ENCODE measurements at regions not wholly inside any gene's neighbourhood (a gene's known extent, or its start where the extent isn't known, plus 50 kb on each side); places are given as distances from the start of the nearest gene placed in this dataset.
A peak's percentile ranks its signal among the peaks of the same experiment; 100 is the strongest.

GRCh38 chrX:14164828-14165227 is 135.1 kb upstream of the GEMIN8 start:
- H2BK5ac ChIP-seq (ENCODE audit: low read depth, low read length, poor library complexity, severe bottlenecking) = no peak overlapping the region
- no peaks in the 10 kb centered on the region for H3K27me3 ChIP-seq (ENCODE audit: control insufficient read depth in 1 of 2, insufficient read depth in 1 of 2, low read length in 2 of 2)
- H3K4me1 ChIP-seq (ENCODE audit: control insufficient read depth, insufficient read depth, low read depth, low read length) = no peaks in the 10 kb centered on the region
- H3K27ac ChIP-seq (ENCODE audit: low read length, poor library complexity, severe bottlenecking) = no peak overlapping the region
- no peak overlapping the region for H2AFZ ChIP-seq (ENCODE audit: low read depth, low read length)
- H3K23ac ChIP-seq (ENCODE audit: low read length in 2 of 2) = no peak overlapping the region
- H3K18ac ChIP-seq (ENCODE audit: low read depth in 1 of 2, low read length in 2 of 2) = no peak overlapping the region
- no peak overlapping the region for H4K91ac ChIP-seq (ENCODE audit: low read length)
- H3K9ac ChIP-seq (ENCODE audit: low read length) = no peak overlapping the region
- no CpG with 5 or more reads among the region's 1 CpG for WGBS
- no peaks in the 10 kb centered on the region for H3K36me3 ChIP-seq (ENCODE audit: control insufficient read depth in 1 of 2, insufficient read depth in 2 of 2, low read depth in 1 of 2, low read length in 2 of 2)
- H2BK12ac ChIP-seq (ENCODE audit: low read length in 2 of 2) = no peak overlapping the region
- H3K79me1 ChIP-seq (replicated peaks; ENCODE audit: low read length, poor library complexity, severe bottlenecking) = no peaks in the 10 kb centered on the region
- no peak overlapping the region for H4K8ac ChIP-seq (ENCODE audit: low read length)
- H3K9me3 ChIP-seq (ENCODE audit: control insufficient read depth, low read length) = peaks cover 12% of the 10 kb centered on the region
- no peak overlapping the region for H3K4me3 ChIP-seq (ENCODE audit: insufficient read depth in 1 of 2, low read depth in 1 of 2, low read length in 2 of 2)
- H2AK5ac ChIP-seq (ENCODE audit: low read length, severe bottlenecking) = no peak overlapping the region
- no peak overlapping the region for H3K14ac ChIP-seq (ENCODE audit: low read length in 2 of 2)
- no peak overlapping the region for H3K4me2 ChIP-seq (ENCODE audit: low read length, poor library complexity, severe bottlenecking)
- no peak overlapping the region for H2BK120ac ChIP-seq (ENCODE audit: low read depth, low read length)
- DNase-seq = no peak
- H2BK15ac ChIP-seq (ENCODE audit: low read depth, poor library complexity, severe bottlenecking) = no peak overlapping the region
- no peak overlapping the region for H3K4ac ChIP-seq (ENCODE audit: low read depth in 1 of 2, low read length in 2 of 2)

- Histone ChIP-seq H2AFZ (ENCODE audit: low read depth, low read length) (no peak overlapping the region), H3K27me3 (ENCODE audit: control insufficient read depth in 1 of 2, insufficient read depth in 1 of 2, low read length in 2 of 2) (peaks cover 0 to 18% of the 10 kb centered on the region in 2 experiments), H2BK5ac (ENCODE audit: low read depth, low read length, poor library complexity, severe bottlenecking) (no peak overlapping the region), H2AK5ac (ENCODE audit: low read length, severe bottlenecking) (no peak overlapping the region), H3K9ac (ENCODE audit: low read length) (no peak overlapping the region), H2BK15ac (ENCODE audit: low read depth, poor library complexity, severe bottlenecking) (no peak overlapping the region), H3K4me1 (ENCODE audit: control insufficient read depth, insufficient read depth, low read depth, low read length) (no peaks in the 10 kb centered on the region), H3K4me2 (ENCODE audit: low read length, poor library complexity, severe bottlenecking) (no peak overlapping the region), H3K14ac (ENCODE audit: low read length in 2 of 2) (no peak overlapping the region), H3K4ac (ENCODE audit: low read depth in 1 of 2, low read length in 2 of 2) (no peak overlapping the region), H3K23ac (ENCODE audit: low read length in 2 of 2) (no peak overlapping the region), H2BK12ac (ENCODE audit: low read length in 2 of 2) (no peak overlapping the region), H3K18ac (ENCODE audit: low read depth in 1 of 2, low read length in 2 of 2) (no peak overlapping the region), H4K8ac (ENCODE audit: low read length) (no peak overlapping the region), H3K79me1 (replicated peaks; ENCODE audit: low read length, poor library complexity, severe bottlenecking) (no peaks in the 10 kb centered on the region), H3K4me3 (ENCODE audit: insufficient read depth in 1 of 2, low read depth in 1 of 2, low read length in 2 of 2) (no peak overlapping the region), H3K9me3 (ENCODE audit: control insufficient read depth, low read length) (no peaks in the 10 kb centered on the region), H3K36me3 (ENCODE audit: control insufficient read depth in 1 of 2, insufficient read depth in 2 of 2, low read depth in 1 of 2, low read length in 2 of 2) (no peaks in the 10 kb centered on the region), H4K91ac (ENCODE audit: low read length) (no peak overlapping the region), H3K27ac (ENCODE audit: low read length, poor library complexity, severe bottlenecking) (no peak overlapping the region), H2BK120ac (ENCODE audit: low read depth, low read length) (no peak overlapping the region)
- no peak for DNase-seq
- WGBS = 67% methylated on average over 4 of the region's 4 CpGs
Observed at GRCh38 chrX:14125462-14125861, 95.8 kb upstream of the GEMIN8 start.

GRCh38 chrX:14124562-14124961 is 94.9 kb upstream of the GEMIN8 start:
- H4K8ac ChIP-seq (ENCODE audit: low read length) = no peak overlapping the region
- H3K9me3 ChIP-seq (ENCODE audit: control insufficient read depth, low read length) = no peaks in the 10 kb centered on the region
- WGBS = 40% methylated on average over 3 of the region's 5 CpGs
- H3K14ac ChIP-seq (ENCODE audit: low read length in 2 of 2) = no peak overlapping the region
- no peak overlapping the region for H2BK120ac ChIP-seq (ENCODE audit: low read depth, low read length)
- no peak overlapping the region for H3K23ac ChIP-seq (ENCODE audit: low read length in 2 of 2)
- H3K36me3 ChIP-seq (ENCODE audit: control insufficient read depth in 1 of 2, insufficient read depth in 2 of 2, low read depth in 1 of 2, low read length in 2 of 2) = no peaks in the 10 kb centered on the region
- H3K18ac ChIP-seq (ENCODE audit: low read depth in 1 of 2, low read length in 2 of 2) = no peak overlapping the region
- H4K91ac ChIP-seq (ENCODE audit: low read length) = no peak overlapping the region
- no peak overlapping the region for H2AK5ac ChIP-seq (ENCODE audit: low read length, severe bottlenecking)
- no peak for DNase-seq
- H2BK12ac ChIP-seq (ENCODE audit: low read length in 2 of 2) = no peak overlapping the region
- H3K27ac ChIP-seq (ENCODE audit: low read length, poor library complexity, severe bottlenecking) = no peak overlapping the region
- H3K27me3 ChIP-seq (ENCODE audit: control insufficient read depth in 1 of 2, insufficient read depth in 1 of 2, low read length in 2 of 2) = peaks cover 0 to 22% of the 10 kb centered on the region in 2 experiments
- H2BK15ac ChIP-seq (ENCODE audit: low read depth, poor library complexity, severe bottlenecking) = no peak overlapping the region
- H3K4me2 ChIP-seq (ENCODE audit: low read length, poor library complexity, severe bottlenecking) = no peak overlapping the region
- no peak overlapping the region for H3K4me3 ChIP-seq (ENCODE audit: insufficient read depth in 1 of 2, low read depth in 1 of 2, low read length in 2 of 2)
- H3K9ac ChIP-seq (ENCODE audit: low read length) = no peak overlapping the region
- no peak overlapping the region for H2BK5ac ChIP-seq (ENCODE audit: low read depth, low read length, poor library complexity, severe bottlenecking)
- H3K79me1 ChIP-seq (replicated peaks; ENCODE audit: low read length, poor library complexity, severe bottlenecking) = no peaks in the 10 kb centered on the region
- H3K4me1 ChIP-seq (ENCODE audit: control insufficient read depth, insufficient read depth, low read depth, low read length) = no peaks in the 10 kb centered on the region
- H2AFZ ChIP-seq (ENCODE audit: low read depth, low read length) = no peak overlapping the region
- no peak overlapping the region for H3K4ac ChIP-seq (ENCODE audit: low read depth in 1 of 2, low read length in 2 of 2)

GRCh38 chrX:14095702-14096101 is 66.0 kb upstream of the GEMIN8 start:
- H3K9me3 ChIP-seq (ENCODE audit: control insufficient read depth, low read length) = no peaks in the 10 kb centered on the region
- peak; percentile 53 for DNase-seq
- H3K4me1 ChIP-seq (ENCODE audit: control insufficient read depth, insufficient read depth, low read depth, low read length) = no peaks in the 10 kb centered on the region
- 43% methylated on average over 13 of the region's 13 CpGs for WGBS
- H2BK120ac ChIP-seq (ENCODE audit: low read depth, low read length) = no peak overlapping the region
- H3K4me2 ChIP-seq (ENCODE audit: low read length, poor library complexity, severe bottlenecking) = no peak overlapping the region
- H2BK12ac ChIP-seq (ENCODE audit: low read length in 2 of 2) = no peak overlapping the region
- H3K27me3 ChIP-seq (ENCODE audit: control insufficient read depth in 1 of 2, insufficient read depth in 1 of 2, low read length in 2 of 2) = peaks cover 0 to 30% of the 10 kb centered on the region in 2 experiments
- no peak overlapping the region for H2BK15ac ChIP-seq (ENCODE audit: low read depth, poor library complexity, severe bottlenecking)
- H2AFZ ChIP-seq (ENCODE audit: low read depth, low read length) = no peak overlapping the region
- H3K79me1 ChIP-seq (replicated peaks; ENCODE audit: low read length, poor library complexity, severe bottlenecking) = no peaks in the 10 kb centered on the region
- H3K23ac ChIP-seq (ENCODE audit: low read length in 2 of 2) = no peak overlapping the region
- no peak overlapping the region for H3K9ac ChIP-seq (ENCODE audit: low read length)
- no peak overlapping the region for H2BK5ac ChIP-seq (ENCODE audit: low read depth, low read length, poor library complexity, severe bottlenecking)
- no peak overlapping the region for H3K4ac ChIP-seq (ENCODE audit: low read depth in 1 of 2, low read length in 2 of 2)
- peak overlapping the region in 1 of 2 experiments; percentile 55 for H3K4me3 ChIP-seq (ENCODE audit: insufficient read depth in 1 of 2, low read depth in 1 of 2, low read length in 2 of 2)
- no peak overlapping the region for H3K14ac ChIP-seq (ENCODE audit: low read length in 2 of 2)
- H3K18ac ChIP-seq (ENCODE audit: low read depth in 1 of 2, low read length in 2 of 2) = no peak overlapping the region
- no peak overlapping the region for H4K91ac ChIP-seq (ENCODE audit: low read length)
- no peak overlapping the region for H4K8ac ChIP-seq (ENCODE audit: low read length)
- H2AK5ac ChIP-seq (ENCODE audit: low read length, severe bottlenecking) = no peak overlapping the region
- H3K36me3 ChIP-seq (ENCODE audit: control insufficient read depth in 1 of 2, insufficient read depth in 2 of 2, low read depth in 1 of 2, low read length in 2 of 2) = no peaks in the 10 kb centered on the region
- no peak overlapping the region for H3K27ac ChIP-seq (ENCODE audit: low read length, poor library complexity, severe bottlenecking)

Data from mesenchymal stem cell (in vitro differentiated cells and primary cell).